ENCODE measurements at regions not wholly inside any gene's neighbourhood (a gene's known extent, or its start where the extent isn't known, plus 50 kb on each side); places are given as distances from the start of the nearest gene placed in this dataset.

GRCh38 chr13:76707360-76707759, 178.8 kb downstream of the KCTD12 start:
- CTCF ChIA-PET, result no interaction called here

GRCh38 chr13:76703621-76704288, 182.4 kb downstream of the KCTD12 start:
- ATAC-seq (no peak), DNase-seq (ENCODE audit: low read depth, low spot score) (no peak)
- ChIA-PET CTCF (interaction anchor here (0.7 kb wide), 1 partner anchor 577 kb away, joined by 6 read pairs; no protein-coding TSS in a partner anchor), POLR2A (no interaction called here)
- intact Hi-C loops (cut with micrococcal nuclease; ENCODE audit: unreplicated experiment) (no loop called here), in situ Hi-C loops (cut with HindIII; ENCODE audit: low pct_unique_long_range_greater_than_20kb, low sequenced_read_pairs) (no loop called here)
- no TSS peak for BruUV-seq (replicated peaks)
- Histone ChIP-seq H3K4me3 (ENCODE audit: low read depth in 2 of 2, low read length in 2 of 2) (no peak overlapping the region), H3K4me1 (ENCODE audit: control insufficient read depth, insufficient read depth, low read length) (no peaks in the 10 kb centered on the region), H3K9me3 (ENCODE audit: control insufficient read depth, insufficient read depth, low read depth, low read length) (no peaks in the 10 kb centered on the region), H3K27ac (ENCODE audit: low read length) (no peak overlapping the region), H3K36me3 (ENCODE audit: control insufficient read depth, insufficient read depth, low read length) (no peaks in the 10 kb centered on the region), H3K27me3 (ENCODE audit: control insufficient read depth, insufficient read depth, low read length) (no peaks in the 10 kb centered on the region)
- TF ChIP-seq, protein P1, sequence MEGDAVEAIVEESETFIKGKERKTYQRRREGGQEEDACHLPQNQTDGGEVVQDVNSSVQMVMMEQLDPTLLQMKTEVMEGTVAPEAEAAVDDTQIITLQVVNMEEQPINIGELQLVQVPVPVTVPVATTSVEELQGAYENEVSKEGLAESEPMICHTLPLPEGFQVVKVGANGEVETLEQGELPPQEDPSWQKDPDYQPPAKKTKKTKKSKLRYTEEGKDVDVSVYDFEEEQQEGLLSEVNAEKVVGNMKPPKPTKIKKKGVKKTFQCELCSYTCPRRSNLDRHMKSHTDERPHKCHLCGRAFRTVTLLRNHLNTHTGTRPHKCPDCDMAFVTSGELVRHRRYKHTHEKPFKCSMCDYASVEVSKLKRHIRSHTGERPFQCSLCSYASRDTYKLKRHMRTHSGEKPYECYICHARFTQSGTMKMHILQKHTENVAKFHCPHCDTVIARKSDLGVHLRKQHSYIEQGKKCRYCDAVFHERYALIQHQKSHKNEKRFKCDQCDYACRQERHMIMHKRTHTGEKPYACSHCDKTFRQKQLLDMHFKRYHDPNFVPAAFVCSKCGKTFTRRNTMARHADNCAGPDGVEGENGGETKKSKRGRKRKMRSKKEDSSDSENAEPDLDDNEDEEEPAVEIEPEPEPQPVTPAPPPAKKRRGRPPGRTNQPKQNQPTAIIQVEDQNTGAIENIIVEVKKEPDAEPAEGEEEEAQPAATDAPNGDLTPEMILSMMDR (IDR thresholded peaks at IDR 0.05), result no peak
- no peak for TF ChIP-seq POLR2AphosphoS5 (IDR thresholded peaks at IDR 0.05; ENCODE audit: low read depth, low read length)
- TF ChIP-seq, protein P2, sequence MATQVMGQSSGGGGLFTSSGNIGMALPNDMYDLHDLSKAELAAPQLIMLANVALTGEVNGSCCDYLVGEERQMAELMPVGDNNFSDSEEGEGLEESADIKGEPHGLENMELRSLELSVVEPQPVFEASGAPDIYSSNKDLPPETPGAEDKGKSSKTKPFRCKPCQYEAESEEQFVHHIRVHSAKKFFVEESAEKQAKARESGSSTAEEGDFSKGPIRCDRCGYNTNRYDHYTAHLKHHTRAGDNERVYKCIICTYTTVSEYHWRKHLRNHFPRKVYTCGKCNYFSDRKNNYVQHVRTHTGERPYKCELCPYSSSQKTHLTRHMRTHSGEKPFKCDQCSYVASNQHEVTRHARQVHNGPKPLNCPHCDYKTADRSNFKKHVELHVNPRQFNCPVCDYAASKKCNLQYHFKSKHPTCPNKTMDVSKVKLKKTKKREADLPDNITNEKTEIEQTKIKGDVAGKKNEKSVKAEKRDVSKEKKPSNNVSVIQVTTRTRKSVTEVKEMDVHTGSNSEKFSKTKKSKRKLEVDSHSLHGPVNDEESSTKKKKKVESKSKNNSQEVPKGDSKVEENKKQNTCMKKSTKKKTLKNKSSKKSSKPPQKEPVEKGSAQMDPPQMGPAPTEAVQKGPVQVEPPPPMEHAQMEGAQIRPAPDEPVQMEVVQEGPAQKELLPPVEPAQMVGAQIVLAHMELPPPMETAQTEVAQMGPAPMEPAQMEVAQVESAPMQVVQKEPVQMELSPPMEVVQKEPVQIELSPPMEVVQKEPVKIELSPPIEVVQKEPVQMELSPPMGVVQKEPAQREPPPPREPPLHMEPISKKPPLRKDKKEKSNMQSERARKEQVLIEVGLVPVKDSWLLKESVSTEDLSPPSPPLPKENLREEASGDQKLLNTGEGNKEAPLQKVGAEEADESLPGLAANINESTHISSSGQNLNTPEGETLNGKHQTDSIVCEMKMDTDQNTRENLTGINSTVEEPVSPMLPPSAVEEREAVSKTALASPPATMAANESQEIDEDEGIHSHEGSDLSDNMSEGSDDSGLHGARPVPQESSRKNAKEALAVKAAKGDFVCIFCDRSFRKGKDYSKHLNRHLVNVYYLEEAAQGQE (IDR thresholded peaks at IDR 0.05; ENCODE audit: insufficient read depth in 1 of 2, low read depth in 2 of 2, low read length in 1 of 2), result no peak
- no peak for TF ChIP-seq SIN3A (IDR thresholded peaks at IDR 0.05; ENCODE audit: borderline replicate concordance, insufficient read depth, low read depth, low read length)
- TF ChIP-seq TCF7L2 (IDR thresholded peaks at IDR 0.05; ENCODE audit: low read depth, low read length), result no peak

More at GRCh38 chr13:76707360-76707759, 178.8 kb downstream of the KCTD12 start:
- Histone ChIP-seq H3K36me3 (ENCODE audit: control insufficient read depth, insufficient read depth, low read length) (no peaks in the 10 kb centered on the region), H3K4me3 (ENCODE audit: low read depth in 2 of 2, low read length in 2 of 2) (no peak overlapping the region), H3K27ac (ENCODE audit: low read length) (no peak overlapping the region), H3K27me3 (ENCODE audit: control insufficient read depth, insufficient read depth, low read length) (no peaks in the 10 kb centered on the region), H3K4me1 (ENCODE audit: control insufficient read depth, insufficient read depth, low read length) (no peaks in the 10 kb centered on the region), H3K9me3 (ENCODE audit: control insufficient read depth, insufficient read depth, low read depth, low read length) (no peaks in the 10 kb centered on the region)
- intact Hi-C loops (cut with micrococcal nuclease; ENCODE audit: unreplicated experiment), result no loop called here
- ATAC-seq, result no peak
- in situ Hi-C loops (cut with HindIII; ENCODE audit: low pct_unique_long_range_greater_than_20kb, low sequenced_read_pairs), result no loop called here
- POLR2A ChIA-PET, result no interaction called here
- no peak for DNase-seq (ENCODE audit: low read depth, low spot score)
- no TSS peak for BruUV-seq (replicated peaks)
- TF ChIP-seq, protein P2 (IDR thresholded peaks at IDR 0.05; ENCODE audit: insufficient read depth in 1 of 2, low read depth in 2 of 2, low read length in 1 of 2), result no peak
- TF ChIP-seq, protein P1 (IDR thresholded peaks at IDR 0.05), result no peak
- no peak for TF ChIP-seq POLR2AphosphoS5 (IDR thresholded peaks at IDR 0.05; ENCODE audit: low read depth, low read length)
- no peak for TF ChIP-seq TCF7L2 (IDR thresholded peaks at IDR 0.05; ENCODE audit: low read depth, low read length)
- TF ChIP-seq SIN3A (IDR thresholded peaks at IDR 0.05; ENCODE audit: borderline replicate concordance, insufficient read depth, low read depth, low read length), result no peak

Data from Panc1 (cell line).